Vagina (tissue), 2 donors: ENCODE measurements at regions not wholly inside any gene's neighbourhood (a gene's known extent, or its start where the extent isn't known, plus 50 kb on each side); places are given as distances from the start of the nearest gene placed in this dataset.

Experiments used
- POLR2A ChIP-seq, 2 donors: fragments of 450-650 bp; IDR thresholded peaks; one replicate each; pipeline ENCODE4 v1.6.1; 2017; ENCODE audit warnings: antibody characterized with exemption in 2 of 2, mild to moderate bottlenecking in 2 of 2, moderate library complexity in 2 of 2
- POLR2AphosphoS5 ChIP-seq, 2 donors: sonication (generic); formaldehyde crosslinking; IDR thresholded peaks; one replicate each; pipeline ENCODE4 v1.9.0; 2017; ENCODE audit warnings: antibody characterized with exemption in 2 of 2, mild to moderate bottlenecking in 2 of 2, low read depth in 1 of 2; ENCODE audit not compliant: insufficient read depth in 1 of 2
- TF ChIP-seq, protein P1 (sequence below), 3 experiments: fragments of 450-650 bp in 2 of 3; fragments of 200-600 bp in 1 of 3; sonication (generic) in 1 of 3; IDR thresholded peaks; one replicate each; pipeline ENCODE4 v1.5.1; 2017 to 2019; ENCODE audit warnings: antibody characterized with exemption in 3 of 3, mild to moderate bottlenecking in 2 of 3, moderate library complexity in 2 of 3

DNA sequence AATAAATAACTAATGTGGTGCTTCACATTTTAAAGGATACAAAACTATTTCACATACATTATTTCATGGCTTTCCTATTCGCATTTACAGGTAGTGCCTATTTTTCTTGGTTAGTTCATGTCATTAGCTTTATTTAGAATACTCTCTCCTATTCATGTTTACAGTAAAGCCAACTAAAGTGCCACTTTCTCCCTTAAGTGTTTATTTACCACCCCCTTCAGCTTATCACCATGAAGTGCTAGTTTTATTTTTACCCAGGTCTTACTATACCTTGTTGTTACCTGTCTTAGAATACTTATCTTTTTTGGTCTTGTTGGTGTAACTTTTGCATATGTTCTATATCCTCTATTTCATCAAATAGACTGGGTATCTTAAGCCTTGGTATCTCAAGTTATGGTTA lies 715.2 kb upstream of the TENM4 start:
- no peak for TF ChIP-seq POLR2AphosphoS5 (IDR thresholded peaks at IDR 0.05; ENCODE audit: insufficient read depth in 1 of 2, low read depth in 1 of 2)
- TF ChIP-seq, protein P1, sequence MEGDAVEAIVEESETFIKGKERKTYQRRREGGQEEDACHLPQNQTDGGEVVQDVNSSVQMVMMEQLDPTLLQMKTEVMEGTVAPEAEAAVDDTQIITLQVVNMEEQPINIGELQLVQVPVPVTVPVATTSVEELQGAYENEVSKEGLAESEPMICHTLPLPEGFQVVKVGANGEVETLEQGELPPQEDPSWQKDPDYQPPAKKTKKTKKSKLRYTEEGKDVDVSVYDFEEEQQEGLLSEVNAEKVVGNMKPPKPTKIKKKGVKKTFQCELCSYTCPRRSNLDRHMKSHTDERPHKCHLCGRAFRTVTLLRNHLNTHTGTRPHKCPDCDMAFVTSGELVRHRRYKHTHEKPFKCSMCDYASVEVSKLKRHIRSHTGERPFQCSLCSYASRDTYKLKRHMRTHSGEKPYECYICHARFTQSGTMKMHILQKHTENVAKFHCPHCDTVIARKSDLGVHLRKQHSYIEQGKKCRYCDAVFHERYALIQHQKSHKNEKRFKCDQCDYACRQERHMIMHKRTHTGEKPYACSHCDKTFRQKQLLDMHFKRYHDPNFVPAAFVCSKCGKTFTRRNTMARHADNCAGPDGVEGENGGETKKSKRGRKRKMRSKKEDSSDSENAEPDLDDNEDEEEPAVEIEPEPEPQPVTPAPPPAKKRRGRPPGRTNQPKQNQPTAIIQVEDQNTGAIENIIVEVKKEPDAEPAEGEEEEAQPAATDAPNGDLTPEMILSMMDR (IDR thresholded peaks at IDR 0.05), result no peak
- TF ChIP-seq POLR2A (IDR thresholded peaks at IDR 0.05), result no peak
